ENCODE measurements at regions not wholly inside any gene's neighbourhood (a gene's known extent, or its start where the extent isn't known, plus 50 kb on each side); places are given as distances from the start of the nearest gene placed in this dataset.

GRCh38 chr10:131738396-131738735 lies 162.4 kb upstream of the PPP2R2D start:
- no peak for DNase-seq (ENCODE audit: low read depth)
- Histone ChIP-seq H3K27me3 (ENCODE audit: control insufficient read depth, insufficient read depth, low read length) (no peaks in the 10 kb centered on the region), H3K4me3 (ENCODE audit: low read depth, low read length) (no peak overlapping the region), H3K36me3 (ENCODE audit: control insufficient read depth, insufficient read depth, low read length) (no peaks in the 10 kb centered on the region)
- no peak for TF ChIP-seq CTCF (IDR thresholded peaks at IDR 0.05; ENCODE audit: insufficient read depth, low read length, poor library complexity, severe bottlenecking)

- no peak for TF ChIP-seq CTCF (IDR thresholded peaks at IDR 0.05; ENCODE audit: insufficient read depth, low read length, poor library complexity, severe bottlenecking)
- Histone ChIP-seq H3K27me3 (ENCODE audit: control insufficient read depth, insufficient read depth, low read length) (no peaks in the 10 kb centered on the region), H3K36me3 (ENCODE audit: control insufficient read depth, insufficient read depth, low read length) (no peaks in the 10 kb centered on the region), H3K4me3 (ENCODE audit: low read depth, low read length) (no peak overlapping the region)
- DNase-seq (ENCODE audit: low read depth), result no peak
These were observed 161.6 kb upstream of the PPP2R2D start for GRCh38 chr10:131739206-131739605.

- H3K4me3 ChIP-seq (ENCODE audit: low read depth, low read length), result no peak overlapping the region
- no peaks in the 10 kb centered on the region for H3K27me3 ChIP-seq (ENCODE audit: control insufficient read depth, insufficient read depth, low read length)
- no peak for TF ChIP-seq CTCF (IDR thresholded peaks at IDR 0.05; ENCODE audit: insufficient read depth, low read length, poor library complexity, severe bottlenecking)
- DNase-seq (ENCODE audit: low read depth), result no peak
- H3K36me3 ChIP-seq (ENCODE audit: control insufficient read depth, insufficient read depth, low read length), result no peaks in the 10 kb centered on the region
These were observed 158.3 kb upstream of the PPP2R2D start for GRCh38 chr10:131742500-131742951.

- no peak for TF ChIP-seq CTCF (IDR thresholded peaks at IDR 0.05; ENCODE audit: insufficient read depth, low read length, poor library complexity, severe bottlenecking)
- Histone ChIP-seq H3K27me3 (ENCODE audit: control insufficient read depth, insufficient read depth, low read length) (peaks cover 2% of the 10 kb centered on the region), H3K36me3 (ENCODE audit: control insufficient read depth, insufficient read depth, low read length) (no peaks in the 10 kb centered on the region), H3K4me3 (ENCODE audit: low read depth, low read length) (no peak overlapping the region)
- no peak for DNase-seq (ENCODE audit: low read depth)
These were observed 157.3 kb upstream of the PPP2R2D start for GRCh38 chr10:131743190-131744151.

GRCh38 chr10:131744346-131744745 lies 156.5 kb upstream of the PPP2R2D start:
- Histone ChIP-seq H3K27me3 (ENCODE audit: control insufficient read depth, insufficient read depth, low read length) (peaks cover 3% of the 10 kb centered on the region), H3K36me3 (ENCODE audit: control insufficient read depth, insufficient read depth, low read length) (no peaks in the 10 kb centered on the region), H3K4me3 (ENCODE audit: low read depth, low read length) (no peak overlapping the region)
- DNase-seq (ENCODE audit: low read depth), result no peak
- no peak for TF ChIP-seq CTCF (IDR thresholded peaks at IDR 0.05; ENCODE audit: insufficient read depth, low read length, poor library complexity, severe bottlenecking)

Data from kidney epithelial cell (primary cell).